PC-3 (cell line): ENCODE measurements at regions not wholly inside any gene's neighbourhood (a gene's known extent, or its start where the extent isn't known, plus 50 kb on each side); places are given as distances from the start of the nearest gene placed in this dataset.

Source experiments
- ATAC-seq: fragments of 200-7000 bp; cut with Tn5 transposase; 2 replicates; pipeline ENCODE4 v1.9.1; 2020; ENCODE audit warnings: mild to moderate bottlenecking, moderate library complexity
- BruUV-seq: library from RNA; stranded (reverse); fragments of 400-500 nt; replicated peaks from 2 replicates; lab custom pipeline; 2021; lab: Mats Ljungman, UMichigan
- CTCF ChIA-PET: fragments of 300-600 bp; sonication (Branson Sonifier 250); formaldehyde crosslinking; loops from one replicate; lab custom pipeline; 2022; ENCODE audit warnings: antibody characterized with exemption; lab: Charles Lee
- POLR2A ChIA-PET: fragments of 300-600 bp; sonication (Branson Sonifier 250); formaldehyde crosslinking; loops from one replicate; lab custom pipeline; 2022; ENCODE audit warnings: antibody characterized with exemption; ENCODE audit not compliant: unreplicated experiment; lab: Charles Lee
- DNase-seq: peaks from one replicate; pipeline ENCODE4 v3.0.0-alpha.2; 2015
- H2AFZ ChIP-seq: fragments of 300-600 bp; sonication (generic); 2 replicates; pipeline ENCODE4 v1.6.0; 2016; ENCODE audit warnings: antibody characterized with exemption, low read length
- H3F3A ChIP-seq: fragments of 300-600 bp; sonication (generic); one replicate; pipeline ENCODE4 v1.6.0; 2017; ENCODE audit warnings: antibody characterized with exemption, low read length, control low read depth, mild to moderate bottlenecking; ENCODE audit not compliant: unreplicated experiment
- H3K27ac ChIP-seq: fragments of 300-600 bp; sonication (generic); 2 replicates; pipeline ENCODE4 v1.5.1; 2016; ENCODE audit warnings: mild to moderate bottlenecking, low read length
- H3K27me3 ChIP-seq: fragments of 300-600 bp; sonication (generic); 2 replicates; pipeline ENCODE4 v1.6.1; 2016; ENCODE audit warnings: low read length, mixed read lengths
- H3K36me3 ChIP-seq: fragments of 300-600 bp; sonication (generic); 2 replicates; pipeline ENCODE4 v1.6.1; 2016; ENCODE audit warnings: low read depth, mixed run types, low read length, mixed read lengths
- H3K4me1 ChIP-seq: fragments of 300-600 bp; sonication (generic); 2 replicates; pipeline ENCODE4 v1.5.1; 2016; ENCODE audit warnings: low read length; ENCODE audit not compliant: insufficient read depth
- H3K4me2 ChIP-seq: fragments of 300-600 bp; sonication (generic); 2 replicates; pipeline ENCODE4 v1.6.0; 2016; ENCODE audit warnings: low read length
- H3K4me3 ChIP-seq: fragments of 300-600 bp; sonication (generic); 2 replicates; pipeline ENCODE4 v1.5.1; 2016; ENCODE audit warnings: mild to moderate bottlenecking, low read length, mixed read lengths
- H3K79me2 ChIP-seq: fragments of 300-600 bp; sonication (generic); 2 replicates; pipeline ENCODE4 v1.6.1; 2017; ENCODE audit warnings: low read length, mixed read lengths
- H3K9ac ChIP-seq: fragments of 300-600 bp; sonication (generic); 2 replicates; pipeline ENCODE4 v1.6.0; 2016; ENCODE audit warnings: mild to moderate bottlenecking, low read length
- H3K9me2 ChIP-seq: fragments of 300-600 bp; sonication (generic); replicated peaks from 2 replicates; pipeline ENCODE4 v1.6.1; 2016; ENCODE audit warnings: mixed run types, low read length, mixed read lengths
- H3K9me3 ChIP-seq: fragments of 300-600 bp; sonication (generic); 2 replicates; pipeline ENCODE4 v1.6.1; 2016; ENCODE audit warnings: low read length, mixed read lengths
- H4K20me1 ChIP-seq: fragments of 300-600 bp; sonication (generic); 2 replicates; pipeline ENCODE4 v1.6.1; 2016; ENCODE audit warnings: low read length, mixed read lengths
- EZH2 ChIP-seq: fragments of 300-600 bp; sonication (generic); IDR thresholded peaks from one replicate; pipeline ENCODE4 v1.6.1; 2017; ENCODE audit warnings: antibody characterized with exemption, mild to moderate bottlenecking, low read length; ENCODE audit not compliant: unreplicated experiment
- EZH2phosphoT487 ChIP-seq: fragments of 300-600 bp; sonication (generic); IDR thresholded peaks from 2 replicates; pipeline ENCODE4 v1.6.1; 2018; ENCODE audit warnings: mild to moderate bottlenecking, antibody characterized with exemption, low read length, borderline replicate concordance
- intact Hi-C: fragments of 100-400 bp; cut with micrococcal nuclease; formaldehyde crosslinking; loops from 2 replicates; pipeline ENCODE4 v1.9.0; 2023
- TF ChIP-seq, protein P1 (sequence below): fragments of 300-600 bp; sonication (generic); conservative IDR thresholded peaks from 2 replicates; pipeline ENCODE4 v1.5.1; 2017; ENCODE audit warnings: antibody characterized with exemption, low read depth, mild to moderate bottlenecking, low read length

DNA sequence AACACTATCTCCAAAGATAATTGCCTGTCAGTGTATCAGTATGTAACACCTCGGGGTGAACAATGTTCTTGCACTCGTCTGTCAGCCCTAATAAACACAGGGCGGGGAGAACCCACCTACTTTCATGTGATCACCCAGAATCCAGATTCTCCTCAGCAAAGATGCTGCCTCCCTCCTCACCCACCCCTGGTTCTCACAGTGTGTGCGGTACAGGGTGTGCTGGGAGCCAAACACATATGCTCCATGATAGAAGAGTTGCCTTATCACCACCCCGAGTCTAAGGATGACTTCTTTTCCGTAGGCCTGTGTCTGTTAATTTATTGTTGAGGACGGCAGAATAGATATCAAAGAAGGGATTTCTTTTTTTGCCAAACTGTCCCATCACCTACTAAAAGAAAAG is 206.1 kb downstream of the TLE3 start:
- TF ChIP-seq, protein P1, sequence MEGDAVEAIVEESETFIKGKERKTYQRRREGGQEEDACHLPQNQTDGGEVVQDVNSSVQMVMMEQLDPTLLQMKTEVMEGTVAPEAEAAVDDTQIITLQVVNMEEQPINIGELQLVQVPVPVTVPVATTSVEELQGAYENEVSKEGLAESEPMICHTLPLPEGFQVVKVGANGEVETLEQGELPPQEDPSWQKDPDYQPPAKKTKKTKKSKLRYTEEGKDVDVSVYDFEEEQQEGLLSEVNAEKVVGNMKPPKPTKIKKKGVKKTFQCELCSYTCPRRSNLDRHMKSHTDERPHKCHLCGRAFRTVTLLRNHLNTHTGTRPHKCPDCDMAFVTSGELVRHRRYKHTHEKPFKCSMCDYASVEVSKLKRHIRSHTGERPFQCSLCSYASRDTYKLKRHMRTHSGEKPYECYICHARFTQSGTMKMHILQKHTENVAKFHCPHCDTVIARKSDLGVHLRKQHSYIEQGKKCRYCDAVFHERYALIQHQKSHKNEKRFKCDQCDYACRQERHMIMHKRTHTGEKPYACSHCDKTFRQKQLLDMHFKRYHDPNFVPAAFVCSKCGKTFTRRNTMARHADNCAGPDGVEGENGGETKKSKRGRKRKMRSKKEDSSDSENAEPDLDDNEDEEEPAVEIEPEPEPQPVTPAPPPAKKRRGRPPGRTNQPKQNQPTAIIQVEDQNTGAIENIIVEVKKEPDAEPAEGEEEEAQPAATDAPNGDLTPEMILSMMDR, result no peak
- no peak for TF ChIP-seq EZH2
- no peak for TF ChIP-seq EZH2phosphoT487
- H3K9me2 ChIP-seq, result no peaks in the 10 kb centered on the region
- H3K4me3 ChIP-seq, result no peak overlapping the region
- no peak for ATAC-seq
- H3K27ac ChIP-seq, result no peak overlapping the region
- H4K20me1 ChIP-seq, result no peaks in the 10 kb centered on the region
- no peaks in the 10 kb centered on the region for H3F3A ChIP-seq
- H3K4me2 ChIP-seq, result no peak overlapping the region
- no peak overlapping the region for H2AFZ ChIP-seq
- H3K27me3 ChIP-seq, result peaks cover 68% of the 10 kb centered on the region
- DNase-seq, result no peak
- no peaks in the 10 kb centered on the region for H3K4me1 ChIP-seq
- CTCF ChIA-PET, result no interaction called here
- H3K9ac ChIP-seq, result no peak overlapping the region
- no peaks in the 10 kb centered on the region for H3K36me3 ChIP-seq
- no TSS peak for BruUV-seq
- POLR2A ChIA-PET, result no interaction called here
- H3K79me2 ChIP-seq, result no peaks in the 10 kb centered on the region
- intact Hi-C loops, result no loop called here
- no peaks in the 10 kb centered on the region for H3K9me3 ChIP-seq

DNA sequence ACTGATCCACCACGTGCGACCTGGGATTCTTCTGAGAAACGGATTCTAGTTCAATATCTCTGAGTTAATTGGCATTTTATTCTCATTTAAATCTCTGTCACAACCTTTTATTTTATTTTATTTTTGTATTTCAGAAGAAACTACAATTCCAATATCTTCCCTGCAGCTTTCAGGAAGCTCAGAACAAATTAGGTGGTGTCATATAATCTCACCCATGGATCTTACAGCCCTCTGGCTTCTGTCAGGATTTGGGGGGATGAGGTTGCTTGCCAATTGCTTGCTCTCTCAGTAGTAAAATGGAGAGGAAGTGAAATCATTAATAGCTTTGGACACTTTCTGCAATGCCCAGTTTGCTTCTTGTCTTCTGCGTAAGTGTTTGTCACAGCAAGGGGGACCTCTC is 205.4 kb downstream of the TLE3 start:
- Histone ChIP-seq H2AFZ (no peak overlapping the region), H3F3A (no peaks in the 10 kb centered on the region), H3K9me2 (no peaks in the 10 kb centered on the region), H3K36me3 (no peaks in the 10 kb centered on the region), H3K4me3 (no peak overlapping the region), H3K9me3 (no peaks in the 10 kb centered on the region), H3K4me2 (no peak overlapping the region), H3K27ac (no peak overlapping the region), H3K27me3 (peaks cover 69% of the 10 kb centered on the region), H3K9ac (no peak overlapping the region), H3K4me1 (no peaks in the 10 kb centered on the region), H4K20me1 (no peaks in the 10 kb centered on the region), H3K79me2 (no peaks in the 10 kb centered on the region)
- ATAC-seq (no peak), DNase-seq (no peak)
- POLR2A ChIA-PET, result no interaction called here
- TF ChIP-seq, protein P1, result no peak
- TF ChIP-seq EZH2phosphoT487 (no peak), EZH2 (no peak)
- no TSS peak for BruUV-seq
- intact Hi-C loops, result no loop called here
- CTCF ChIA-PET, result no interaction called here

DNA sequence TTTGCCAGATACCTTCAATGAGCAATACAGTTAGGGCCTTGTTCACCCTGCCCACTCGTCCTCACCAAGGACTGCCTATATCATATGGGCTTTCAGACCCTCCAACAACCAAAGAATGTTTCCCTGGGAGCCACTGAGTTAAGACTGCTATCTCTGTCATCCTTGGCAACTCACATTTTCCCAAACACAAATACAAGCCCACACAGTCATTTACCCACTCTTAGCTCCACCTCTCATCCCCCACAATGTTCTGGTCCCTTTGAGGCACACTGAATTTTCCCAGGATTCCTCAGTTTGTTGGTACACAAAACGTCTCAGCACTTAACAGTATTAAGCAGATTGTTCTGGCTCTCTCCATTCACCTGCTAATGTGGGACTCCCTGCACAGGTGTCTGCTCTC is 204.6 kb downstream of the TLE3 start:
- POLR2A ChIA-PET, result no interaction called here
- intact Hi-C loops, result no loop called here
- no peaks in the 10 kb centered on the region for H3F3A ChIP-seq
- peaks cover 76% of the 10 kb centered on the region for H3K27me3 ChIP-seq
- H3K9ac ChIP-seq, result no peak overlapping the region
- TF ChIP-seq EZH2phosphoT487, result no peak
- TF ChIP-seq EZH2, result no peak
- TF ChIP-seq, protein P1, result no peak
- DNase-seq (no peak), ATAC-seq (no peak)
- H3K4me1 ChIP-seq, result no peaks in the 10 kb centered on the region
- H3K4me3 ChIP-seq, result no peak overlapping the region
- no peak overlapping the region for H3K4me2 ChIP-seq
- CTCF ChIA-PET, result no interaction called here
- H3K27ac ChIP-seq, result no peak overlapping the region
- no peaks in the 10 kb centered on the region for H3K79me2 ChIP-seq
- H3K9me3 ChIP-seq, result no peaks in the 10 kb centered on the region
- H3K9me2 ChIP-seq, result no peaks in the 10 kb centered on the region
- no peaks in the 10 kb centered on the region for H4K20me1 ChIP-seq
- no peaks in the 10 kb centered on the region for H3K36me3 ChIP-seq
- H2AFZ ChIP-seq, result no peak overlapping the region
- BruUV-seq, result no TSS peak
